HAP-1 (cell line): ENCODE measurements at regions not wholly inside any gene's neighbourhood (a gene's known extent, or its start where the extent isn't known, plus 50 kb on each side); places are given as distances from the start of the nearest gene placed in this dataset.
"Not testable (repeated sequence)": the region's sequence is repeated elsewhere in the genome, so short reads cannot be mapped to it uniquely, and the experiment has no call there.

ENCODE experiments used
- DNase-seq, 2 experiments: peaks; one replicate each; pipeline ENCODE4 v3.0.0-alpha.2; 2016 to 2020; ENCODE audit warnings: low spot score in 2 of 2
- H3K27me3 ChIP-seq: fragments of 250-450 bp; sonication (Bioruptor Pico); 2 replicates; pipeline ENCODE4 v1.5.1; 2020; ENCODE audit warnings: low read depth, mild to moderate bottlenecking, moderate library complexity
- H3K36me3 ChIP-seq: fragments of 250-450 bp; sonication (Bioruptor Pico); replicated peaks from 2 replicates; pipeline ENCODE4 v1.5.1; 2020; ENCODE audit warnings: mild to moderate bottlenecking
- H3K4me1 ChIP-seq: fragments of 250-450 bp; sonication (Bioruptor Pico); 2 replicates; pipeline ENCODE4 v1.5.1; 2020; ENCODE audit warnings: mild to moderate bottlenecking
- H3K4me3 ChIP-seq: fragments of 250-450 bp; sonication (Bioruptor Pico); 2 replicates; pipeline ENCODE4 v1.5.1; 2020; ENCODE audit warnings: mild to moderate bottlenecking, moderate library complexity
- H3K9me3 ChIP-seq: fragments of 250-450 bp; sonication (Bioruptor Pico); 2 replicates; pipeline ENCODE4 v1.5.1; 2020; ENCODE audit warnings: mild to moderate bottlenecking, moderate library complexity
- in situ Hi-C: fragments of 300-500 bp; cut with MboI; formaldehyde crosslinking; loops from 3 replicates; pipeline ENCODE4 v1.14.3; 2020; ENCODE audit warnings: low sequenced_read_pairs, inconsistent platforms, mixed read lengths

- in situ Hi-C loops = no loop called here
- no peaks in the 10 kb centered on the region for H3K9me3 ChIP-seq
- H3K27me3 ChIP-seq = no peaks in the 10 kb centered on the region
- no peaks in the 10 kb centered on the region for H3K36me3 ChIP-seq
- DNase-seq = no peak
- H3K4me3 ChIP-seq = no peak overlapping the region
- H3K4me1 ChIP-seq = peaks cover 2% of the 10 kb centered on the region
These were observed 166.1 kb upstream of the TEX13C start for GRCh38 chrX:125153621-125154020.

- H3K4me3 ChIP-seq, H3K9me3 ChIP-seq, DNase-seq, H3K4me1 ChIP-seq, H3K27me3 ChIP-seq, H3K36me3 ChIP-seq, in situ Hi-C loops: not testable (repeated sequence)
These were observed 165.1 kb upstream of the TEX13C start for GRCh38 chrX:125154288-125155257.

DNA sequence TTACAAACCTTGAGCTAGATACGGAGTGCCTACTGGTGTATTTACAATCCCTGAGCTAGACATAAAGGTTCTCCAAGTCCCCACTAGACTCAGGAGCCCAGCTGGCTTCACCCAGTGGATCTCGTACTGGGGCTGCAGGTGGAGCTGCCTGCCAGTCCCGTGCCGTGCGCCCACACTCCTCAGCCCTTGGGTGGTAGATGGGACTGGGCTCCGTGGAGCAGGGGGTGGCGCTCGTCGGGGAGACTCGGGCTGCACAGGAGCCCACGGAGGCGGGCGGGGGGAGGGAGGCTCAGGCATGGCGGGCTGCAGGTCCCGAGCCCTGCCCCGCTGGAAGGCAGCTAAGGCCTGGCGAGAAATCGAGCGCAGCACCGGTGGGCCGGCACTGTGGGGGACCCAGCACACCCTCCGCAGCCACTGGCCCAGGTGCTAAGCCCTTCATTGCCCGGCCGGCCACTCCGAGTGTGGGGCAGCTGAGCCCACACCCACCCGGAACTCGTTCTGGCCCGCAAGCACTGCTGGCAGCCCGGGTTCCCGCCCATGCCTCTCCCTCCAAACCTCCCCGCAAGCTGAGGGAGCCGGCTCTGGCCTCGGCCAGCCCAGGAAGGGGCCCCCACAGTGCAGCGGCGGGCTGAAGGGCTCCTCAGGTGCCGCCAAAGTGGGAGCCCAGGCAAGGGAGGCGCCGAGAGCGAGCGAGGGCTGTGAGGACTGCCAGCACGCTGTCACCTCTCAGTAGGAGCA is 164.2 kb upstream of the TEX13C start:
- H3K27me3 ChIP-seq, H3K36me3 ChIP-seq, H3K4me1 ChIP-seq, H3K4me3 ChIP-seq, in situ Hi-C loops, DNase-seq, H3K9me3 ChIP-seq: not testable (repeated sequence)

- no peak for DNase-seq
- in situ Hi-C loops = no loop called here
- Histone ChIP-seq H3K9me3 (no peaks in the 10 kb centered on the region), H3K4me3 (no peak overlapping the region), H3K36me3 (no peaks in the 10 kb centered on the region), H3K4me1 (peaks cover 5% of the 10 kb centered on the region), H3K27me3 (no peaks in the 10 kb centered on the region)
These were observed 149.2 kb upstream of the TEX13C start for GRCh38 chrX:125170459-125170858.

- Histone ChIP-seq H3K27me3 (no peaks in the 10 kb centered on the region), H3K4me1 (peaks cover 18% of the 10 kb centered on the region), H3K4me3 (no peak overlapping the region), H3K36me3 (no peaks in the 10 kb centered on the region), H3K9me3 (no peaks in the 10 kb centered on the region)
- in situ Hi-C loops = no loop called here
- no peak for DNase-seq
These were observed 147.1 kb upstream of the TEX13C start for GRCh38 chrX:125172531-125172930.

DNA sequence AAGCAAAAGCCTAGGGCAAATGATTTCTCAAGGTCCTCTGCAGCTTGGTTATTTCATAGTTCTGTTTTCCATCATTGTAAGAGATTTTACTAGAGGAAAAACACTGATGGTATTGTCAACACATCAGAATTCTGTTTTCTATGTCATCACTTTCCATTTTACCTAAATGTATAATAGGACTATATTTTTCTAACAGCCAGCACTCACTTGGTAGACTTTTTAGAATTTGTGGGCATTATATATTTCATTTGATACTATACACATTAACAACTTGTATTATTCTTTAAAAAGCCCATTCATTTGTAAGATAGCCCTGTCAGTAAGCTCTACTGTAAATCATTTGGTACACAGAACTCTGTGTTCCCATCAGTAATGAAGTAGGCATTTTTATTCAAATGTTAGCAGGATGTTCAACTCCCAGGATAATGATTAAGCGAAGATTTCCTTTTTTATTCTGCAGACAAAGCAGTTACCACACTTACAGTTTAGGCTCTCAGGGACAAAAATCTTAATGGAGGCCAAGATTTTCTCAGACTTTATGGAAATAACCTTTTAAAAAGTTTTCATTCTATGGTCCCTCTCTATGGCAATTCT is 143.6 kb upstream of the TEX13C start:
- in situ Hi-C loops = no loop called here
- DNase-seq = peak in 1 of 2 experiments; percentile 92
- H3K36me3 ChIP-seq = no peaks in the 10 kb centered on the region

DNA sequence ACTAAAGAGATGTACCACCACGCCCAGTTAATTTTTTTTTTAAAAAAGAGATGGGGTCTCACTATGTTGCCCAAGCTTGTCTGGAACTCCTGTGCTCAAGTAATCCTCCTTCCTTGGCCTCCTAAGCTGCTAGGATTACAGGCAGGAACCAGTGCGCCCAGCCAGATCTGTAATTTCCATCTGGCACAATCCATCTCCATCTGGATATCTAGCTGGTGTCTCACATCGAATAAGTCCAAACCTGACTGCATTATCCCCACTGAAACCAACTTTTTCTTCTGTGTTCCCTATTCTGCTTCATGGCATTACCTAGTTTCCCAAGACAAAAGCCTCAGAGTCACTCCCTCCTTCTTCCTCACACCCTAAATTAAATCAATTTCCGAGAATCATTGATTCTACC is 125.8 kb upstream of the TEX13C start:
- H3K36me3 ChIP-seq = no peaks in the 10 kb centered on the region
- no peaks in the 10 kb centered on the region for H3K9me3 ChIP-seq
- H3K4me3 ChIP-seq = no peak overlapping the region
- no peak for DNase-seq
- H3K27me3 ChIP-seq = no peaks in the 10 kb centered on the region
- in situ Hi-C loops = no loop called here
- H3K4me1 ChIP-seq = 0 out of 2 replicates have a peak, but pooled peaks cover 2% of the 10 kb centered on the region

More for the DNA sequence above, 143.6 kb upstream of the TEX13C start:
- no peaks in the 10 kb centered on the region for H3K9me3 ChIP-seq
- no peaks in the 10 kb centered on the region for H3K27me3 ChIP-seq
- peaks cover 18% of the 10 kb centered on the region for H3K4me1 ChIP-seq
- H3K4me3 ChIP-seq = no peak overlapping the region

GRCh38 chrX:125198546-125198945 is 121.1 kb upstream of the TEX13C start:
- no peaks in the 10 kb centered on the region for H3K9me3 ChIP-seq
- H3K36me3 ChIP-seq = no peaks in the 10 kb centered on the region
- in situ Hi-C loops = no loop called here
- no peak overlapping the region for H3K4me3 ChIP-seq
- peaks cover 10% of the 10 kb centered on the region; the same call in 1 of the 2 replicates for H3K27me3 ChIP-seq
- H3K4me1 ChIP-seq = no peaks in the 10 kb centered on the region
- DNase-seq = no peak

- in situ Hi-C loops = no loop called here
- no peaks in the 10 kb centered on the region for H3K36me3 ChIP-seq
- peaks cover 10% of the 10 kb centered on the region; the same call in 1 of the 2 replicates for H3K27me3 ChIP-seq
- DNase-seq = no peak
- H3K4me1 ChIP-seq = peaks cover 4% of the 10 kb centered on the region
- H3K9me3 ChIP-seq = no peaks in the 10 kb centered on the region
- no peak overlapping the region for H3K4me3 ChIP-seq
These were observed 117.0 kb upstream of the TEX13C start for GRCh38 chrX:125202591-125203248.

- in situ Hi-C loops = no loop called here
- no peaks in the 10 kb centered on the region for H3K36me3 ChIP-seq
- H3K9me3 ChIP-seq = no peaks in the 10 kb centered on the region
- DNase-seq = no peak
- peaks cover 4% of the 10 kb centered on the region for H3K4me1 ChIP-seq
- H3K4me3 ChIP-seq = no peak overlapping the region
- peaks cover 10% of the 10 kb centered on the region; the same call in 1 of the 2 replicates for H3K27me3 ChIP-seq
These were observed 116.3 kb upstream of the TEX13C start for GRCh38 chrX:125203365-125203736.

DNA sequence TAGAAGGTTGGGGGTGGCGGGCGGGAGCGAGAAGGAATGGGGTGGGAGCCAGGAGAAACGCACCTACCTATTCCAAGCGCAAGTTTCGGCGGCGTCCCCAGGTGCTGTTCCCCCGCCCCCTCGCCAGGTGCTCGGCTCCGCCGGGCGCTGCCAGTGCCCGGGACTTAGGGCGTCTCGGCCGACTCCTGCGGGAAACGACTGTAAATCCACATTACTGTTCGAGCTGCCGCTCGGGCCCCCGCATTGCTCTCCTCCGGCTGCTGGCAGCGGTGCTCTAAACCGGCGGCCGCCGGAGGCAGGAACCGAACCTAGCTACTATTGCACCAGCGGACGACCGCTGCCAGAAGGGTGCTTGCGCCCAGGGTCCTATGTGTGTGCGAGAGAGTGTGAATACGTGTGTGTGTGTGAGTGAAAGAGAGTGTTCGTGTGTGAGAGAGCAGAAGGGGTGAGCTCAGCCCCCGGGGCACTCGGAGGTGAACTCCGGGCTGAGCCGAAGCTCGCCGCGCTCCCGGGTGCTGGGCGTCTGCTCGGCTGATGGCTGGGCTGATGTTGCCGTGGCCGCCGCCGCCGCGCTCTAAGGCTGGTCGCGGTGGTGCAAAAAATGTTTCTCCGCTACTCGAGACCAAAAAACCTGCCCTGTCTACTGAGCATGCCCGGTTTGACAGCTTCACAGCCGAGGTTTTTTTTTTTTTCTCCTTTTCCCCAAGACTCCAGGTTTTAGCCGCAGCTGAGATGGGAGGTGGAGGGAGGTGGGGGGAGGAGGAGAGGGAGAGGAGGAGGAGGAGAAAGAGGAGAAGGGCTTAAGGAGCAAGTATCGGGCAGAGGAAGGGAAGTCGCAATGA is 115.7 kb upstream of the TEX13C start:
- DNase-seq = peak in 1 of 2 experiments; percentile 18
- in situ Hi-C loops = no loop called here
- peaks cover 4% of the 10 kb centered on the region for H3K4me1 ChIP-seq
- H3K4me3 ChIP-seq = no peak overlapping the region
- no peaks in the 10 kb centered on the region for H3K36me3 ChIP-seq
- H3K27me3 ChIP-seq = peaks cover 10% of the 10 kb centered on the region; the same call in 1 of the 2 replicates
- no peaks in the 10 kb centered on the region for H3K9me3 ChIP-seq

- Histone ChIP-seq H3K9me3 (no peaks in the 10 kb centered on the region), H3K4me3 (peak overlapping the region; percentile 30), H3K27me3 (peaks cover 10% of the 10 kb centered on the region; the same call in 1 of the 2 replicates), H3K36me3 (no peaks in the 10 kb centered on the region), H3K4me1 (peaks cover 4% of the 10 kb centered on the region)
- no peak for DNase-seq
- in situ Hi-C loops = no loop called here
These were observed 115.0 kb upstream of the TEX13C start for GRCh38 chrX:125204681-125205132.
